GM12875 (cell line): ENCODE measurements at regions not wholly inside any gene's neighbourhood (a gene's known extent, or its start where the extent isn't known, plus 50 kb on each side); places are given as distances from the start of the nearest gene placed in this dataset.

Experiments
- H3K4me3 ChIP-seq: one replicate; pipeline ENCODE4 v1.5.1; 2011; ENCODE audit warnings: low read depth, low read length, control low read depth
- CTCF ChIP-seq: IDR thresholded peaks from 2 replicates; pipeline ENCODE4 v1.5.1; 2011; ENCODE audit warnings: low read depth, mild to moderate bottlenecking, control low read depth, inconsistent platforms, low read length, moderate library complexity, borderline replicate concordance; ENCODE audit not compliant: insufficient read depth

GRCh38 chr12:91381309-91381804 lies 198.7 kb upstream of the DCN start:
- TF ChIP-seq CTCF: no peak
- peak overlapping the region; percentile 21 for H3K4me3 ChIP-seq

- no peak for TF ChIP-seq CTCF
- H3K4me3 ChIP-seq: no peak overlapping the region
Observed at GRCh38 chr12:91380631-91381030, 198.0 kb upstream of the DCN start.

- no peak for TF ChIP-seq CTCF
- H3K4me3 ChIP-seq: no peak overlapping the region
Observed at GRCh38 chr12:91379051-91379775, 196.6 kb upstream of the DCN start.

GRCh38 chr12:91377436-91377835 lies 194.8 kb upstream of the DCN start:
- no peak for TF ChIP-seq CTCF
- H3K4me3 ChIP-seq: no peak overlapping the region

GRCh38 chr12:91373086-91373485 lies 190.5 kb upstream of the DCN start:
- TF ChIP-seq CTCF: no peak
- H3K4me3 ChIP-seq: no peak overlapping the region

- no peak overlapping the region for H3K4me3 ChIP-seq
- no peak for TF ChIP-seq CTCF
Observed at GRCh38 chr12:91370086-91370868, 187.7 kb upstream of the DCN start.
